Coronary artery (tissue), 2 donors: ENCODE measurements at regions not wholly inside any gene's neighbourhood (a gene's known extent, or its start where the extent isn't known, plus 50 kb on each side); places are given as distances from the start of the nearest gene placed in this dataset.

Experiments
- DNase-seq: peaks from one replicate; pipeline ENCODE4 v3.0.0-alpha.2; 2017; ENCODE audit warnings: low spot score
- H3K27ac ChIP-seq, 2 donors: fragments of 200-600 bp; sonication (generic); one replicate each; pipeline ENCODE4 v1.5.1; 2016 to 2019
- H3K4me3 ChIP-seq: fragments of 200-600 bp; sonication (generic); 2 replicates; pipeline ENCODE4 v1.5.1; 2016; ENCODE audit warnings: mild to moderate bottlenecking, moderate library complexity
- CTCF ChIP-seq: fragments of 200-600 bp; sonication (generic); IDR thresholded peaks from one replicate; pipeline ENCODE4 v1.5.1; 2019; ENCODE audit warnings: antibody characterized with exemption

GRCh38 chr13:106852436-106852835 is 284.5 kb upstream of the ARGLU1 start:
- Histone ChIP-seq H3K4me3 (no peak overlapping the region), H3K27ac (no peak overlapping the region)
- no peak for TF ChIP-seq CTCF
- DNase-seq = no peak

DNA sequence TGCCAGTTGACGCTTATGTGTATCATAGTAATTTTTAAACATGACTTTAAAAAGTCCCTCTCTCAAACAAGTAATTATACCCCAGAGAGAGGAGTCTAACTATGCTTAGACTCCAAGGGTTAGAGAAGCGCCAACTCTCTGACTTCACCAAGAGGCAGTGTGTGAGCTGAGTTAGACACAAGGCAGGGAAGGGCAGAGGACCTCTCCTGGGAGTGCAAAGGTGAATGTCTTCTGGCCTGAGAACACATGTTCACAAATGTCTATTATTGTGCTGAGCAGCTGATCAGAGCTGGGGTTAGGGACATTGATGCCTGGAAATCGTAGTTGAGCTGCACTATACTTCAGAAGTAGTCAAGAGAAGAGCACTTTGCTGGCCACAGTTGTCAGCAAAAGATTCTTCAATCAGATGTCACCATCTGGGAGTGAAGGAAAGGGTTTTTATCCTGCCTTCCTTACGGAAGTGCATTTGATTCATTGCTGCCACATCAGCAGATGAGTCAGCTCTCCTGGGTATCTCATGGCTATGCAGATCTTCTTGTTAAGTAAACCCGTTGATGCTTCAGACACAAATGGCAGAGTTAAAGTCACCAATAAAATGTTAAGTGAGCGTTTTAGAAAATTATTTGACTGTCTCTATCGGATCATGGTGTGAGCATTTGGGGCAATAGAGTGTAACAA is 283.2 kb upstream of the ARGLU1 start:
- no peak for TF ChIP-seq CTCF
- DNase-seq = no peak
- no peak overlapping the region for H3K4me3 ChIP-seq
- no peak overlapping the region for H3K27ac ChIP-seq

DNA sequence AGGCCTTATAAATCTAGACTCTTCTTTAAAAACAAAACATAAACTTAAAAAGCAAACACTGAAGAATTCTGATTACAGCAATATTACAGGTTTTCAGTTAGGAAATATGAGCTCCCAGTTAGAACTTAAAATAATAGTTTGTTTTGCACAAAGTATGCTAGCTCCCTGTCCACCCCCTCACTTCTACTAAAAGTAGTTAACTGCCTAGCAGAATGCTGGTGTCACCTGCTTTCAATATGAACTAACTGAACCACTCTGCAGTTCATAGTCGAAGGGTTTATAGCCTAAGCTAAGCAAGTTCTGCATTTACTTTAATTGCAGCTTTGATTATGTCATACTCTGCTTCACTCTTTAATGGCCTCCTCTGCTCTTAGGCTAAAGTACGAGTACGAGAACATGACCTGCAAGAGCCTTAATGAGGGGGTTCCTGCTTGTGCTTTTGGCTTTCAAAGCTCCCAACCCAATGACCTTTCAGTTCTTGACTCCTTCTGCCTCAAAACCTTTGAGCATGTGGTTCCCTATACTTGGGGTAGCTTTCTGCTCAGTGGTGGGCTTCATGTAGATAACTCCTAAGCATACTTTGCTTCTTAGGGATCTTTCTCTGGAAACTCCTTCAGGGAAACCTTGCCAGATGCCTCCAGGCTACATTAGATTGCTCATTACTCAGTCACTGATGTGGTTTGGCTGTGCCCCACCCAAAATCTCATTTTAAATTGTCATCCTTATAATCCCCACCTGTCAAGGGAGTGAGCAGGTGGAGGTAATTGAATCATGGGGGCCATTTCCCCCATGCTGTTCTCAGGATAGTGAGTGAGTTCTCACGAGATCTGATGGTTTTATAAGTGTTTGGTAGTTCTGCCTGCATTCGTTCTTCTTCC is 278.9 kb upstream of the ARGLU1 start:
- no peak overlapping the region for H3K4me3 ChIP-seq
- DNase-seq = no peak
- no peak for TF ChIP-seq CTCF
- no peak overlapping the region for H3K27ac ChIP-seq

GRCh38 chr13:106836186-106836802 is 268.4 kb upstream of the ARGLU1 start:
- DNase-seq = no peak
- no peak for TF ChIP-seq CTCF
- H3K4me3 ChIP-seq = no peak overlapping the region
- no peak overlapping the region for H3K27ac ChIP-seq

DNA sequence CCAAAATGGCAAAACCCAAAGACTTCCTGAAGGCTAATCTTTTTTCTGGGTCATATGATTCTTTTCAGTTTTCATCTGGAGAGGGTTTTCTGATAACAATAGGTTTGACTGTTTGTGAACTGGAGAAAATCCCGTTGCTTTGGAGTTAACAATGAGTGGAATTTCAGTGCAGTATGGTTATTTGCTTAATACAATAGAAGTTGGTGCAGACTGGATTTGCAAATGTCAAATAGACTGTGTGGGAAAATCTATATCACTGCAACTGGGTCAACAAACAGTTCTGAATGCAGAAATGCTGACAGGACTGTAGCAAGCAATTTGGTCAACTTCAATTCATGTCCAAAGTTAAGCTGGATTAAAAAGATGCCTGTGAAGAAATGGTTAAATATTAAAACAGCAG is 267.5 kb upstream of the ARGLU1 start:
- no peak overlapping the region for H3K27ac ChIP-seq
- H3K4me3 ChIP-seq = no peak overlapping the region
- TF ChIP-seq CTCF = no peak
- DNase-seq = no peak

GRCh38 chr13:106821979-106822378 is 254.0 kb upstream of the ARGLU1 start:
- TF ChIP-seq CTCF = no peak
- no peak for DNase-seq
- Histone ChIP-seq H3K4me3 (no peak overlapping the region), H3K27ac (no peak overlapping the region)
